ENCODE measurements at regions not wholly inside any gene's neighbourhood (a gene's known extent, or its start where the extent isn't known, plus 50 kb on each side); places are given as distances from the start of the nearest gene placed in this dataset.

DNA sequence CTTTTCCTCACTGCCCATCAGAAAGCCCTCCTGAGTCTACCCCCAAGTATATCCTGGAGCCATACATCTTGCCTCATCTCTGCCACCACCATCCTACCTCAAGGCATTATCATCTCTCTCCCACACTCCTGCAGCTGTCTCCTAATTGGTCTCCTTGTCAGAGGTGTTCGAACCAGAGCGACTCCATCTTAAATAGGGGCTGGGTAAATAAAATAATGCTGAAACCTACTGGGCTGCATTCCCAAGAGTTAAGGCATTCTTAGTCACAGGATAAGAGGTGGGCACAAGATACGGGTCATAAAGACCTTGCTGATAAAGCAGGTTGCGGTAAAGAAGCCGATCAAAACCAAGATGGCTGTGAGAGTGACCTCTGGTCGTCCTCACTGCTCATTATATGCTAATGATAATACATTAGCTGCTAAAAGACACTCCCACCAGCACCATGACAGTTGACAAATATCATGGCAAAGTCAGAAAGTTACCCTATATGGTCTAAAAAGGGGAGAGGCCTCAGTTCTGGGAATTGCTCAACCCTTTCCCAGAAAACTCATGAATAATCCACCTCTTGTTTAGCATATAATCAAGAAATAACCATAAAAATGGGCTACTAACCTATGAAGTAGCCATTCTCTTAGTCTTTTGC is 97.0 kb upstream of the C16orf82 start:
- H3K4me2 ChIP-seq (ENCODE audit: low read depth, low read length, poor library complexity, severe bottlenecking) = no peak overlapping the region
- no peaks in the 10 kb centered on the region for H3K27me3 ChIP-seq (ENCODE audit: low read length)
- no peaks in the 10 kb centered on the region for H4K20me1 ChIP-seq (ENCODE audit: insufficient read depth, low read depth, low read length)
- H3K27ac ChIP-seq (ENCODE audit: low read length) = no peak overlapping the region
- H3K4me1 ChIP-seq (ENCODE audit: low read length) = no peaks in the 10 kb centered on the region
- DNase-seq = no peak
- H3K79me2 ChIP-seq (ENCODE audit: low read length) = no peaks in the 10 kb centered on the region
- no peak overlapping the region for H2AFZ ChIP-seq (ENCODE audit: low read length)
- no peak overlapping the region for H3K9ac ChIP-seq (ENCODE audit: low read length)
- H3K36me3 ChIP-seq (ENCODE audit: insufficient read depth, low read length) = no peaks in the 10 kb centered on the region
- H3K9me3 ChIP-seq (ENCODE audit: low read length) = no peaks in the 10 kb centered on the region
- H3K4me3 ChIP-seq (ENCODE audit: low read length) = no peak overlapping the region
- no peaks in the 10 kb centered on the region for H3K9me2 ChIP-seq (replicated peaks; ENCODE audit: insufficient read depth, low read length)

DNA sequence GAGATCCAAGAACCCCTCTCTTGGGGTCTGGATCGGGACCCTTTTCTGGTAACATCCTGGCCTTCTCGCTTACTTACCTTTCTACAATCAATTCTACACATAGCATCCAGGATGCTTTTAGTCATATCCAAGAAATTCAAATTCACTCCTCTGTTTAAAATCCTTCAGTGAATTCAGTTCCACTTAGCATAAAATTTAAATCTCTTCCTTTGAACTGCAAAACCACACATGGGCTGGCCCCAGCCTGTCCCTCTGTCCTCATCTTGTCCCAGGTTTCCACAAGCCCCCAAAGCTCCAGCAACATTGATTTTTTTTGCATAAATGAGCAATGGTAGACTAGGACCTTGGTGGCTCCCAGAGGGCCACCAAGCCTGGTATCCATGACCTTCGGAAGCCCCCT is 96.4 kb upstream of the C16orf82 start:
- Histone ChIP-seq H2AFZ (ENCODE audit: low read length) (no peak overlapping the region), H4K20me1 (ENCODE audit: insufficient read depth, low read depth, low read length) (no peaks in the 10 kb centered on the region), H3K79me2 (ENCODE audit: low read length) (no peaks in the 10 kb centered on the region), H3K9ac (ENCODE audit: low read length) (no peak overlapping the region), H3K9me2 (replicated peaks; ENCODE audit: insufficient read depth, low read length) (no peaks in the 10 kb centered on the region), H3K4me3 (ENCODE audit: low read length) (no peak overlapping the region), H3K27ac (ENCODE audit: low read length) (no peak overlapping the region), H3K36me3 (ENCODE audit: insufficient read depth, low read length) (no peaks in the 10 kb centered on the region), H3K9me3 (ENCODE audit: low read length) (no peaks in the 10 kb centered on the region), H3K4me1 (ENCODE audit: low read length) (no peaks in the 10 kb centered on the region), H3K4me2 (ENCODE audit: low read depth, low read length, poor library complexity, severe bottlenecking) (no peak overlapping the region), H3K27me3 (ENCODE audit: low read length) (no peaks in the 10 kb centered on the region)
- DNase-seq = no peak

DNA sequence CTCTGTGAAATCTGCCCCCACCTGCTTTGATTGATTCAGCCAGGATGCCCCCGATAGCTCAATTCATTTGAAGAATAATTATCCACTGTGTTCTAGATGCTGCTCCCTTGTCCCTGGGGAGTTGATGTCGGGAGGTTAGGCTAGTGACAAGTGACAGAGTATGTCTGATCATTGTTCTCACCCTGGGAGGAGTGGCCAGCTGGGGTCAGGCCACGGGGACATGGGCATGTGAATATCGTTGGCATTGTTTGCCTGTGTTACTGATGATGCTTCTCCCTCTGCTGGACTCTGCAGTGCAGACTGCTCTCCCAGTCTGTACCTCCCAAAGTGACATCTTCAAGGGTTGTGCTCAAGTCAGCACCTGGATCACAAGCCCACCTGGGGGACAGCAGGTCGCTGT is 89.9 kb upstream of the C16orf82 start:
- Histone ChIP-seq H3K4me2 (ENCODE audit: low read depth, low read length, poor library complexity, severe bottlenecking) (no peak overlapping the region), H4K20me1 (ENCODE audit: insufficient read depth, low read depth, low read length) (no peaks in the 10 kb centered on the region), H3K9ac (ENCODE audit: low read length) (no peak overlapping the region), H3K79me2 (ENCODE audit: low read length) (no peaks in the 10 kb centered on the region), H3K4me1 (ENCODE audit: low read length) (no peaks in the 10 kb centered on the region), H3K4me3 (ENCODE audit: low read length) (no peak overlapping the region), H3K9me2 (replicated peaks; ENCODE audit: insufficient read depth, low read length) (no peaks in the 10 kb centered on the region), H3K27ac (ENCODE audit: low read length) (no peak overlapping the region), H3K9me3 (ENCODE audit: low read length) (no peaks in the 10 kb centered on the region), H3K27me3 (ENCODE audit: low read length) (no peaks in the 10 kb centered on the region; the same call in 1 of the 2 replicates), H3K36me3 (ENCODE audit: insufficient read depth, low read length) (no peaks in the 10 kb centered on the region), H2AFZ (ENCODE audit: low read length) (no peak overlapping the region)
- no peak for DNase-seq

DNA sequence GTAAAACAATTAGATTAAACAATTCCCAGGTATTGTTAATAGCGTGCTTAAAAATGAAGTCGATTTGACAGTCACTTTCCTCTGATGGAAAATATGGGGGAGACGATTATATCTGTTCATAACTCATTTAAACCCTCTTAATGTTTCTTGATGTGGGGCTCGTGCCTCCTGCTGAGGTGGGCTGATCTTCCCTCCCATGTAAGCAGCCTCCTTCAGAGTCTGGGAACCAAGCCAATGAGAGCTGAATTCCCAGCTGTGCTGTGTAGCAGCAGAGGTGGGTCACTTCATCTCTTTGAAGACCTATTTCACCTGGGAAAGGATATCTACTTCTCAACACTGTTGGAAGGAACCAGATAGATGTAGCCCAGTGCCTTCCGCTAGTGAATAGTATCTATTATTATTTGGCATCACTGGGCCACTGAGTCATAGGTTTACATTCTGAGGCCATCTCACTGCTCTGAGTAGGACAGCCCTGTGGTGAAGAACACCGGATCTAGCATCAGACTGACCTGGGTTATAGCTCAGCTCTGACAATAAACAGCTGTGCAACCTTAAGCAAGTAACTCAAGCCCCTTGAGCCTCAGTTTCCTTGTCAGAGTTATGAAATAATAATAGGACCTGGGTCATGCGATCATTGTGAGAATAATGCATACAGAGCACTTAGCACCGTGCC is 85.3 kb upstream of the C16orf82 start:
- Histone ChIP-seq H3K79me2 (ENCODE audit: low read length) (no peaks in the 10 kb centered on the region), H3K9me2 (replicated peaks; ENCODE audit: insufficient read depth, low read length) (no peaks in the 10 kb centered on the region; the same call in 1 of the 2 replicates), H3K4me3 (ENCODE audit: low read length) (no peak overlapping the region), H3K36me3 (ENCODE audit: insufficient read depth, low read length) (no peaks in the 10 kb centered on the region), H3K4me2 (ENCODE audit: low read depth, low read length, poor library complexity, severe bottlenecking) (no peak overlapping the region), H3K9me3 (ENCODE audit: low read length) (no peaks in the 10 kb centered on the region), H2AFZ (ENCODE audit: low read length) (no peak overlapping the region), H3K4me1 (ENCODE audit: low read length) (no peaks in the 10 kb centered on the region), H3K9ac (ENCODE audit: low read length) (no peak overlapping the region), H3K27me3 (ENCODE audit: low read length) (no peaks in the 10 kb centered on the region; the same call in 1 of the 2 replicates), H3K27ac (ENCODE audit: low read length) (no peak overlapping the region), H4K20me1 (ENCODE audit: insufficient read depth, low read depth, low read length) (no peaks in the 10 kb centered on the region)
- no peak for DNase-seq

DNA sequence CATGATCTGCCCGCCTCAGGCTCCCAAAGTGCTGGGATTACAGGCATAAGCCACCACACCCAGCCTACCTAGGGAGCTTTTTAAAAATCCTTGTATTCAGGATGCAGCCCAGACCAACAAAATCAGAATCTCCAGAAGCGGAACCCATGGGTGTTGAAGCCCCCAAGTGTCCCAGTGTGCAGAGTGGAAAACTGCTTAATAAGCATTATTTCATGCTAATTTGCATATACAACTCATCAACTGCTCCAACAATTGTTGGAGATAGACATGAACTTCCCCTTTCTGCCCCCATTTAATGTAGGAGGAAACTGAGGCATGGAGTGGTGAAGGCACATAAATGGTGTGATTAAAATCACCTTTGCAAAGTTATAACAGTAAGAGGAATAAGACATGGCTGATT is 84.3 kb upstream of the C16orf82 start:
- H3K36me3 ChIP-seq (ENCODE audit: insufficient read depth, low read length) = no peaks in the 10 kb centered on the region
- DNase-seq = no peak
- no peak overlapping the region for H3K9ac ChIP-seq (ENCODE audit: low read length)
- H3K27ac ChIP-seq (ENCODE audit: low read length) = no peak overlapping the region
- no peaks in the 10 kb centered on the region for H3K4me1 ChIP-seq (ENCODE audit: low read length)
- no peaks in the 10 kb centered on the region; the same call in 1 of the 2 replicates for H3K27me3 ChIP-seq (ENCODE audit: low read length)
- no peaks in the 10 kb centered on the region for H4K20me1 ChIP-seq (ENCODE audit: insufficient read depth, low read depth, low read length)
- no peak overlapping the region for H3K4me2 ChIP-seq (ENCODE audit: low read depth, low read length, poor library complexity, severe bottlenecking)
- no peaks in the 10 kb centered on the region for H3K9me3 ChIP-seq (ENCODE audit: low read length)
- no peaks in the 10 kb centered on the region; the same call in 1 of the 2 replicates for H3K9me2 ChIP-seq (replicated peaks; ENCODE audit: insufficient read depth, low read length)
- H3K79me2 ChIP-seq (ENCODE audit: low read length) = no peaks in the 10 kb centered on the region
- no peak overlapping the region for H2AFZ ChIP-seq (ENCODE audit: low read length)
- H3K4me3 ChIP-seq (ENCODE audit: low read length) = no peak overlapping the region

DNA sequence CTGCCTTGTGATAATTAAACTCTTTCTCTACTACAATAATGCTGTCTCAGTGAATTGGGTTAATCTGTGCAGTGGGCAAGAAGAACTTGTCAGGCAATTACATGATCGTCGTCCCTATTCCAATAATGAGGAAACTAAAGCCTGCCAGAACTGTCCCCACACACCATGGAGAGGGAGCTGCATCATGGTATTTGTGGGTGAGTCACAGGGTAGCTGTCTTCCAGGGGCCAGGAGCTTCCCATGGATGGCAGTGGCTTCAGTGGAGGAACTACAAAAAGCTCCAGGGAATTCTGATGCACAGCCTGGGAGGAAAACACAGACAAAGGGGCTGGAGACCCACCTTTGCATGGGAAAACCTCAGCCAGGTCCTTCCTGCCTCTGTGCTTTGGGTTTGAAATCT is 83.3 kb upstream of the C16orf82 start:
- no peak overlapping the region for H3K4me3 ChIP-seq (ENCODE audit: low read length)

DNA sequence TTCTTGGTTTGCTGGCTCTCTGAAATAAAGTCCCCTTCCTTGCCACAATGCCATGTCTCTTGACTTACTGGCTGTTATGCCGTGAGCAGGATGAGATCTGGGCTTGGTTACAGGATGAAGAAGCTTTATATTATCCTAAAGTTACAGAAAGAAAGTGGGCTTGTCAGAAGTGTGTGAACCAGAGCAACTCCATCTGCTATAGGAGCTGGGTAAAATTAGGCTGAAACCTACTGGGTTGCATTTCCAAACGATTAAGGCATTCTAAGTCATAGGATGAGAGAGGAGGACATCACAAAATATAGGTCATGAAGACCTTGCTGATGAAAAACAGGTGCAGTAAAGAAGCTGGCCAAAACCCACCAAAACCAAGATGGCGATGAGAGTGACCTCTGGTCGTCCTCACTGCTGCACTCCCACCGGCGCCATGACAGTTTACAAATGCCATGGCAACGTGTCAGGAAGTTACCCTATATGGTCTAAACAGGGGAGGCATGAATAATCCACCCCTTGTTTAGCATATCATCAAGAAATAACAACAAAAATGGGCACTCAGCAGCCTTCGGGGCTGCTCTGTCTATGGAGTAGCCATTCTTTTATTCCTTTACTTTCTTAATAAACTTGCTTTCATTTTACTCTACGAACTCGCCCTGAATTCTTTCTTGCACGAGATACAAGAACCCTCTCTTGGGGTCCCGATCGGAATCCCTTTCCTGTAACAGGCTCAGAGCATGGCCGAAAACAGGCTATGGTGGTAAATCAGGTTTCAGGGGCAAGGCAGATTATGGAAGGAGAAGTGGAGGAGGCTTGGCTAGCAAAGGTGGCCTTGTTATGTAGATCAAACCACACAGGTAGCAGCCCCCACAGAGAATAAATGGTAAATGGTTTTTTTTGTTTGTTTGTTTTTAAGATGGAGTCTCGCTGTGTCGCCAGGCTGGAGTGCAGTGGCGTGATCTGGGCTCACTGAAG is 81.3 kb upstream of the C16orf82 start:
- no peaks in the 10 kb centered on the region for H3K9me3 ChIP-seq (ENCODE audit: low read length)
- H3K9me2 ChIP-seq (replicated peaks; ENCODE audit: insufficient read depth, low read length) = no peaks in the 10 kb centered on the region; the same call in 1 of the 2 replicates
- no peaks in the 10 kb centered on the region for H3K36me3 ChIP-seq (ENCODE audit: insufficient read depth, low read length)
- H3K9ac ChIP-seq (ENCODE audit: low read length) = no peak overlapping the region
- no peak overlapping the region for H3K27ac ChIP-seq (ENCODE audit: low read length)
- no peaks in the 10 kb centered on the region for H3K27me3 ChIP-seq (ENCODE audit: low read length)
- DNase-seq = no peak
- H3K4me3 ChIP-seq (ENCODE audit: low read length) = no peak overlapping the region
- H4K20me1 ChIP-seq (ENCODE audit: insufficient read depth, low read depth, low read length) = no peaks in the 10 kb centered on the region
- no peaks in the 10 kb centered on the region for H3K79me2 ChIP-seq (ENCODE audit: low read length)
- H2AFZ ChIP-seq (ENCODE audit: low read length) = no peak overlapping the region
- H3K4me1 ChIP-seq (ENCODE audit: low read length) = no peaks in the 10 kb centered on the region
- no peak overlapping the region for H3K4me2 ChIP-seq (ENCODE audit: low read depth, low read length, poor library complexity, severe bottlenecking)

More for the DNA sequence above, 83.3 kb upstream of the C16orf82 start:
- Histone ChIP-seq H3K9ac (ENCODE audit: low read length) (no peak overlapping the region), H4K20me1 (ENCODE audit: insufficient read depth, low read depth, low read length) (no peaks in the 10 kb centered on the region), H3K9me3 (ENCODE audit: low read length) (no peaks in the 10 kb centered on the region), H3K4me1 (ENCODE audit: low read length) (no peaks in the 10 kb centered on the region), H3K36me3 (ENCODE audit: insufficient read depth, low read length) (no peaks in the 10 kb centered on the region), H3K4me2 (ENCODE audit: low read depth, low read length, poor library complexity, severe bottlenecking) (no peak overlapping the region), H3K27me3 (ENCODE audit: low read length) (no peaks in the 10 kb centered on the region; the same call in 1 of the 2 replicates), H2AFZ (ENCODE audit: low read length) (no peak overlapping the region), H3K27ac (ENCODE audit: low read length) (no peak overlapping the region), H3K79me2 (ENCODE audit: low read length) (no peaks in the 10 kb centered on the region), H3K9me2 (replicated peaks; ENCODE audit: insufficient read depth, low read length) (no peaks in the 10 kb centered on the region; the same call in 1 of the 2 replicates)
- DNase-seq = no peak

DNA sequence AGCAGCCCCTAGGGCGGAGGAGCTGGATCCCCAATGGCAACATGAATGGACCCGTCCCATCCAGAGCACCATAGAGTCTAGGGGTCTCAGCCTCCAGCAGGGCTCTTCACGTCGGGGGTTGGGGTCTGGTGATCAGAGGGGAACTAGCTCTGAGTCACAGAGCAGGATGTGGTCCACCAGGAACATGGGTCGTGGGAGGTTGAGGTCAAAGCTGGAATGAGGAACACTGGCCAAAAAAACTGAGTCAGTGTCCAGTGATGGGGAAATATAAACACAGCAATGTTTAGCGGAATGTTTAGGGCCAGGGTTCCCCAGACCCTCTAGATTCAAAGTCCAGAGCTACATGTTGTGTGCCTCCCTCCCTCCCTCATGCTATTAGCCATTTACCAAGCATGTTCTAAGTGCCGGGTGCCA is 79.1 kb upstream of the C16orf82 start:
- no peaks in the 10 kb centered on the region for H3K27me3 ChIP-seq (ENCODE audit: low read length)
- H2AFZ ChIP-seq (ENCODE audit: low read length) = no peak overlapping the region
- no peak overlapping the region for H3K4me3 ChIP-seq (ENCODE audit: low read length)
- H3K4me1 ChIP-seq (ENCODE audit: low read length) = no peaks in the 10 kb centered on the region
- no peaks in the 10 kb centered on the region for H4K20me1 ChIP-seq (ENCODE audit: insufficient read depth, low read depth, low read length)
- no peaks in the 10 kb centered on the region for H3K9me3 ChIP-seq (ENCODE audit: low read length)
- no peak overlapping the region for H3K9ac ChIP-seq (ENCODE audit: low read length)
- H3K4me2 ChIP-seq (ENCODE audit: low read depth, low read length, poor library complexity, severe bottlenecking) = no peak overlapping the region
- no peak overlapping the region for H3K27ac ChIP-seq (ENCODE audit: low read length)
- no peak for DNase-seq
- no peaks in the 10 kb centered on the region for H3K79me2 ChIP-seq (ENCODE audit: low read length)
- no peaks in the 10 kb centered on the region for H3K36me3 ChIP-seq (ENCODE audit: insufficient read depth, low read length)
- no peaks in the 10 kb centered on the region; the same call in 1 of the 2 replicates for H3K9me2 ChIP-seq (replicated peaks; ENCODE audit: insufficient read depth, low read length)

Measured in Karpas-422 (cell line).